HEK293 (cell line): ENCODE measurements at regions not wholly inside any gene's neighbourhood (a gene's known extent, or its start where the extent isn't known, plus 50 kb on each side); places are given as distances from the start of the nearest gene placed in this dataset.

Experiments used
- CTCF ChIA-PET: fragments of 350-600 bp; formaldehyde crosslinking; extraction: SDS; loops from one replicate; lab custom pipeline; 2021; ENCODE audit warnings: antibody characterized with exemption; lab: Yijun Ruan, JAX
- POLR2A ChIA-PET: fragments of 300-600 bp; formaldehyde crosslinking; extraction: SDS; loops from one replicate; lab custom pipeline; 2020; ENCODE audit warnings: antibody characterized with exemption, inconsistent platforms; lab: Yijun Ruan, JAX
- H3K27ac ChIP-seq: fragments of 200-500 bp; sonication (Bioruptor generic); 2 replicates; pipeline ENCODE4 v1.5.1; 2014; ENCODE audit warnings: low read depth, low read length, control low read depth, inconsistent platforms; ENCODE audit errors: extremely low read depth
- H3K36me3 ChIP-seq, 2 experiments: fragments of 200-500 bp in 1 of 2; sonication (Bioruptor generic) in 1 of 2; 1 replicate in 1 of 2; 2 replicates in 1 of 2; pipeline ENCODE4 v1.5.1; 2014 to 2017; ENCODE audit warnings: inconsistent platforms in 2 of 2, low read length in 2 of 2; ENCODE audit not compliant: control insufficient read depth in 2 of 2, insufficient read depth in 1 of 2
- H3K4me1 ChIP-seq: fragments of 200-500 bp; sonication (Bioruptor generic); 2 replicates; pipeline ENCODE4 v1.5.1; 2014; ENCODE audit warnings: mild to moderate bottlenecking, low read length, inconsistent platforms; ENCODE audit not compliant: control insufficient read depth, insufficient read depth
- H3K4me3 ChIP-seq: 2 replicates; pipeline ENCODE4 v1.5.1; 2011; ENCODE audit warnings: low read depth, mild to moderate bottlenecking, control low read depth, low read length, moderate library complexity
- H3K9me3 ChIP-seq: fragments of 200-500 bp; sonication (Bioruptor generic); 2 replicates; pipeline ENCODE4 v1.5.1; 2014; ENCODE audit warnings: low read depth, low read length, inconsistent platforms; ENCODE audit not compliant: control insufficient read depth, insufficient read depth
- FEZF1 ChIP-seq: fragments of 450-650 bp; formaldehyde crosslinking; IDR thresholded peaks from 2 replicates; pipeline ENCODE4 v1.5.1; 2016; ENCODE audit warnings: missing biosample characterization, missing genetic modification characterization
- RBAK ChIP-seq: fragments of 450-650 bp; formaldehyde crosslinking; IDR thresholded peaks from 2 replicates; pipeline ENCODE4 v1.5.1; 2016; ENCODE audit warnings: missing biosample characterization, missing genetic modification characterization
- SP2 ChIP-seq: fragments of 450-650 bp; formaldehyde crosslinking; IDR thresholded peaks from 2 replicates; pipeline ENCODE4 v1.5.1; 2016; ENCODE audit warnings: missing biosample characterization, missing genetic modification characterization
- ZBTB1 ChIP-seq: fragments of 450-650 bp; formaldehyde crosslinking; IDR thresholded peaks from 2 replicates; pipeline ENCODE4 v1.5.1; 2016; ENCODE audit warnings: missing biosample characterization, missing genetic modification characterization
- ZNF112 ChIP-seq: fragments of 450-650 bp; formaldehyde crosslinking; IDR thresholded peaks from 2 replicates; pipeline ENCODE4 v1.5.0; 2017; ENCODE audit warnings: missing biosample characterization, missing genetic modification characterization
- ZNF133 ChIP-seq: fragments of 450-650 bp; formaldehyde crosslinking; IDR thresholded peaks from 2 replicates; pipeline ENCODE4 v1.5.1; 2016; ENCODE audit warnings: missing biosample characterization, missing genetic modification characterization
- ZNF175 ChIP-seq: fragments of 450-650 bp; formaldehyde crosslinking; IDR thresholded peaks from 2 replicates; pipeline ENCODE4 v1.5.1; 2016; ENCODE audit warnings: missing biosample characterization, missing genetic modification characterization
- ZNF311 ChIP-seq: fragments of 450-650 bp; formaldehyde crosslinking; IDR thresholded peaks from 2 replicates; pipeline ENCODE4 v1.5.1; 2017; ENCODE audit warnings: missing biosample characterization, missing genetic modification characterization, borderline replicate concordance
- ZNF354C ChIP-seq: fragments of 450-650 bp; formaldehyde crosslinking; IDR thresholded peaks from 2 replicates; pipeline ENCODE4 v1.5.1; 2016; ENCODE audit warnings: missing biosample characterization, missing genetic modification characterization, low read depth, borderline replicate concordance
- ZNF404 ChIP-seq: fragments of 450-650 bp; formaldehyde crosslinking; IDR thresholded peaks from 2 replicates; pipeline ENCODE4 v1.5.1; 2017; ENCODE audit warnings: missing biosample characterization, missing genetic modification characterization
- ZNF423 ChIP-seq: fragments of 450-650 bp; formaldehyde crosslinking; IDR thresholded peaks from 2 replicates; pipeline ENCODE4 v1.5.1; 2016; ENCODE audit warnings: missing biosample characterization, missing genetic modification characterization
- ZNF510 ChIP-seq: fragments of 450-650 bp; formaldehyde crosslinking; IDR thresholded peaks from 2 replicates; pipeline ENCODE4 v1.5.1; 2018; ENCODE audit warnings: mild to moderate bottlenecking, missing genetic modification characterization, missing biosample characterization; ENCODE audit not compliant: insufficient replicate concordance
- ZNF747 ChIP-seq: fragments of 450-650 bp; formaldehyde crosslinking; IDR thresholded peaks from 2 replicates; pipeline ENCODE4 v1.5.1; 2016; ENCODE audit warnings: missing biosample characterization, missing genetic modification characterization
- TF ChIP-seq, protein P1 (sequence below): fragments of 450-650 bp; formaldehyde crosslinking; IDR thresholded peaks from 2 replicates; pipeline ENCODE4 v1.5.1; 2016; ENCODE audit warnings: missing biosample characterization, missing genetic modification characterization
- TF ChIP-seq, protein P2 (sequence below): fragments of 450-650 bp; formaldehyde crosslinking; IDR thresholded peaks from 2 replicates; pipeline ENCODE4 v1.5.0; 2017; ENCODE audit warnings: missing biosample characterization, missing genetic modification characterization, borderline replicate concordance
- TF ChIP-seq, protein P3 (sequence below): IDR thresholded peaks from 2 replicates; pipeline ENCODE4 v1.6.1; 2011; ENCODE audit warnings: mild to moderate bottlenecking, low read depth, low read length, borderline replicate concordance
- TF ChIP-seq, protein P4 (sequence below): fragments of 450-650 bp; formaldehyde crosslinking; IDR thresholded peaks from 2 replicates; pipeline ENCODE4 v1.5.1; 2017; ENCODE audit warnings: missing biosample characterization, missing genetic modification characterization
- TF ChIP-seq, protein P5 (sequence below): fragments of 450-650 bp; formaldehyde crosslinking; IDR thresholded peaks from 2 replicates; pipeline ENCODE4 v1.5.1; 2016; ENCODE audit warnings: missing biosample characterization, missing genetic modification characterization
- TF ChIP-seq, protein P6 (sequence below): fragments of 450-650 bp; formaldehyde crosslinking; IDR thresholded peaks from 2 replicates; pipeline ENCODE4 v1.5.1; 2016; ENCODE audit warnings: missing biosample characterization, missing genetic modification characterization
- TF ChIP-seq, protein P7 (sequence below): fragments of 450-650 bp; formaldehyde crosslinking; IDR thresholded peaks from 2 replicates; pipeline ENCODE4 v1.5.1; 2017; ENCODE audit warnings: missing biosample characterization, missing genetic modification characterization

DNA sequence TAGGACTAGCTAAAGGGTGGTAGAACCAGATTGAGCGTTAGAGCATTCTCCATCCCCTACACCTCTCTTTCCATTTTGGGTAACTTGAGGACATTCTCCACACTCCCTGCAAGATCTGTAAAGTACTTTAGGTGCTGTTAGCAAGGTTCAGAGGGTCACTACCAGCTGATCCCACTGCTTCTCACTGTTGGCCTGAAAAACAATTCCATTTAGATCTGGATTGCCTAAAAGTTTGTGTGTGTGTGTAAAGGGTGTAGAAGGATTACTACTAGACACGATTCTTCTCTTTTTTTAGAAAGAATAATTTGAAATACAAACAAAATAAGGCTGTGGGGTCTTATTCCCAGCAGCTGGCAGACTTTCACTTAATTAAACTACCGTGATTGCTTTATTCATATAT is 95.1 kb upstream of the TMEM178A start:
- no peak overlapping the region for H3K27ac ChIP-seq
- CTCF ChIA-PET, result interaction anchor here (0.7 to 1.5 kb wide), 2 partner anchors 23 to 193 kb away, joined by 3 read pairs; no protein-coding TSS in a partner anchor
- POLR2A ChIA-PET, result no interaction called here

DNA sequence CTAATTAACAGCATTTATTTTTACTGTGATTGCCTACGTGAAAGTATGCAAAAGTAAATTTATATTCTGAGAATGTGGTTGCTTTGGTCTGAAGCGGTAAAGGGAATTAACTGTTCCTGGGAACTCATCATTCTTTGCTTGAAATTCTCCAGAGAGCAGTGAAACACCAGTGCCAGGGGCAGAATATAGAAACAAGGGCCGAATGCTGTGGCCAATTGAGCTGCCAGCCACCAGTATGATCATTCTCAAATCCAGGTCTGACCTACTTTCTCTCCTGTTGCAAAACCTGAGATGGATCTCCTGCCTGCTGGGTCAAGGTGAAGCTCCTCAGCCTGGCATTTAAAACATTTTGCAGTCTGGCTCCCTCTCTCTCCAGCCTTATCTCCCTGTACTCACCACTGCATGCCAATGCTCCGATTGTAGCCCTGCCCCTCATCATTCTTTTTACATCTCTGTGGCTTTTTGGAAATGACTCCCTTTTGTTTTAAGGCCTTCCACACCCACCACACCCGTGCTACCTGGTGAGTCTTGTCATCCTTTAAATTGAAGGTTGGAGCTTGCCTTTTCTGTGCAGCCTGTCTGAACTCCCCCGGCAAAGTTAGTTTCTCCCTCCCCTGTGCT is 94.5 kb upstream of the TMEM178A start:
- ChIA-PET CTCF (no interaction called here), POLR2A (no interaction called here)
- Histone ChIP-seq H3K27ac (no peak overlapping the region), H3K36me3 (no peaks in the 10 kb centered on the region), H3K4me1 (no peaks in the 10 kb centered on the region), H3K4me3 (no peak overlapping the region), H3K9me3 (no peaks in the 10 kb centered on the region)
- TF ChIP-seq, protein P1, sequence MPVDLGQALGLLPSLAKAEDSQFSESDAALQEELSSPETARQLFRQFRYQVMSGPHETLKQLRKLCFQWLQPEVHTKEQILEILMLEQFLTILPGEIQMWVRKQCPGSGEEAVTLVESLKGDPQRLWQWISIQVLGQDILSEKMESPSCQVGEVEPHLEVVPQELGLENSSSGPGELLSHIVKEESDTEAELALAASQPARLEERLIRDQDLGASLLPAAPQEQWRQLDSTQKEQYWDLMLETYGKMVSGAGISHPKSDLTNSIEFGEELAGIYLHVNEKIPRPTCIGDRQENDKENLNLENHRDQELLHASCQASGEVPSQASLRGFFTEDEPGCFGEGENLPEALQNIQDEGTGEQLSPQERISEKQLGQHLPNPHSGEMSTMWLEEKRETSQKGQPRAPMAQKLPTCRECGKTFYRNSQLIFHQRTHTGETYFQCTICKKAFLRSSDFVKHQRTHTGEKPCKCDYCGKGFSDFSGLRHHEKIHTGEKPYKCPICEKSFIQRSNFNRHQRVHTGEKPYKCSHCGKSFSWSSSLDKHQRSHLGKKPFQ (tag by site-specific recombination), result no peak
- TF ChIP-seq ZNF112, result no peak
- TF ChIP-seq, protein P2, sequence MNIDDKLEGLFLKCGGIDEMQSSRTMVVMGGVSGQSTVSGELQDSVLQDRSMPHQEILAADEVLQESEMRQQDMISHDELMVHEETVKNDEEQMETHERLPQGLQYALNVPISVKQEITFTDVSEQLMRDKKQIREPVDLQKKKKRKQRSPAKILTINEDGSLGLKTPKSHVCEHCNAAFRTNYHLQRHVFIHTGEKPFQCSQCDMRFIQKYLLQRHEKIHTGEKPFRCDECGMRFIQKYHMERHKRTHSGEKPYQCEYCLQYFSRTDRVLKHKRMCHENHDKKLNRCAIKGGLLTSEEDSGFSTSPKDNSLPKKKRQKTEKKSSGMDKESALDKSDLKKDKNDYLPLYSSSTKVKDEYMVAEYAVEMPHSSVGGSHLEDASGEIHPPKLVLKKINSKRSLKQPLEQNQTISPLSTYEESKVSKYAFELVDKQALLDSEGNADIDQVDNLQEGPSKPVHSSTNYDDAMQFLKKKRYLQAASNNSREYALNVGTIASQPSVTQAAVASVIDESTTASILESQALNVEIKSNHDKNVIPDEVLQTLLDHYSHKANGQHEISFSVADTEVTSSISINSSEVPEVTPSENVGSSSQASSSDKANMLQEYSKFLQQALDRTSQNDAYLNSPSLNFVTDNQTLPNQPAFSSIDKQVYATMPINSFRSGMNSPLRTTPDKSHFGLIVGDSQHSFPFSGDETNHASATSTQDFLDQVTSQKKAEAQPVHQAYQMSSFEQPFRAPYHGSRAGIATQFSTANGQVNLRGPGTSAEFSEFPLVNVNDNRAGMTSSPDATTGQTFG (tag by site-specific recombination), result no peak
- TF ChIP-seq, protein P3, sequence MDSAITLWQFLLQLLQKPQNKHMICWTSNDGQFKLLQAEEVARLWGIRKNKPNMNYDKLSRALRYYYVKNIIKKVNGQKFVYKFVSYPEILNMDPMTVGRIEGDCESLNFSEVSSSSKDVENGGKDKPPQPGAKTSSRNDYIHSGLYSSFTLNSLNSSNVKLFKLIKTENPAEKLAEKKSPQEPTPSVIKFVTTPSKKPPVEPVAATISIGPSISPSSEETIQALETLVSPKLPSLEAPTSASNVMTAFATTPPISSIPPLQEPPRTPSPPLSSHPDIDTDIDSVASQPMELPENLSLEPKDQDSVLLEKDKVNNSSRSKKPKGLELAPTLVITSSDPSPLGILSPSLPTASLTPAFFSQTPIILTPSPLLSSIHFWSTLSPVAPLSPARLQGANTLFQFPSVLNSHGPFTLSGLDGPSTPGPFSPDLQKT, result no peak
- TF ChIP-seq, protein P4, sequence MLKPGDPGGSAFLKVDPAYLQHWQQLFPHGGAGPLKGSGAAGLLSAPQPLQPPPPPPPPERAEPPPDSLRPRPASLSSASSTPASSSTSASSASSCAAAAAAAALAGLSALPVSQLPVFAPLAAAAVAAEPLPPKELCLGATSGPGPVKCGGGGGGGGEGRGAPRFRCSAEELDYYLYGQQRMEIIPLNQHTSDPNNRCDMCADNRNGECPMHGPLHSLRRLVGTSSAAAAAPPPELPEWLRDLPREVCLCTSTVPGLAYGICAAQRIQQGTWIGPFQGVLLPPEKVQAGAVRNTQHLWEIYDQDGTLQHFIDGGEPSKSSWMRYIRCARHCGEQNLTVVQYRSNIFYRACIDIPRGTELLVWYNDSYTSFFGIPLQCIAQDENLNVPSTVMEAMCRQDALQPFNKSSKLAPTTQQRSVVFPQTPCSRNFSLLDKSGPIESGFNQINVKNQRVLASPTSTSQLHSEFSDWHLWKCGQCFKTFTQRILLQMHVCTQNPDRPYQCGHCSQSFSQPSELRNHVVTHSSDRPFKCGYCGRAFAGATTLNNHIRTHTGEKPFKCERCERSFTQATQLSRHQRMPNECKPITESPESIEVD, result no peak
- no peak for TF ChIP-seq ZNF311 (tag by site-specific recombination)

More for the DNA sequence above, 95.1 kb upstream of the TMEM178A start:
- no peaks in the 10 kb centered on the region for H3K9me3 ChIP-seq
- TF ChIP-seq ZBTB1 (tag by site-specific recombination) (no peak), ZNF404 (tag by site-specific recombination) (no peak), ZNF423 (tag by site-specific recombination) (no peak), SP2 (no peak), ZNF354C (tag by site-specific recombination) (no peak)
- TF ChIP-seq, protein P5, sequence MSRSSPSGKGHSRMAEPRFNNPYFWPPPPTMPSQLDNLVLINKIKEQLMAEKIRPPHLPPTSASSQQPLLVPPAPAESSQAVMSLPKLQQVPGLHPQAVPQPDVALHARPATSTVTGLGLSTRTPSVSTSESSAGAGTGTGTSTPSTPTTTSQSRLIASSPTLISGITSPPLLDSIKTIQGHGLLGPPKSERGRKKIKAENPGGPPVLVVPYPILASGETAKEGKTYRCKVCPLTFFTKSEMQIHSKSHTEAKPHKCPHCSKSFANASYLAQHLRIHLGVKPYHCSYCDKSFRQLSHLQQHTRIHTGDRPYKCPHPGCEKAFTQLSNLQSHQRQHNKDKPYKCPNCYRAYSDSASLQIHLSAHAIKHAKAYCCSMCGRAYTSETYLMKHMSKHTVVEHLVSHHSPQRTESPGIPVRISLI, result no peak
- no peaks in the 10 kb centered on the region for H3K36me3 ChIP-seq
- no peak overlapping the region for H3K4me3 ChIP-seq
- H3K4me1 ChIP-seq, result no peaks in the 10 kb centered on the region

DNA sequence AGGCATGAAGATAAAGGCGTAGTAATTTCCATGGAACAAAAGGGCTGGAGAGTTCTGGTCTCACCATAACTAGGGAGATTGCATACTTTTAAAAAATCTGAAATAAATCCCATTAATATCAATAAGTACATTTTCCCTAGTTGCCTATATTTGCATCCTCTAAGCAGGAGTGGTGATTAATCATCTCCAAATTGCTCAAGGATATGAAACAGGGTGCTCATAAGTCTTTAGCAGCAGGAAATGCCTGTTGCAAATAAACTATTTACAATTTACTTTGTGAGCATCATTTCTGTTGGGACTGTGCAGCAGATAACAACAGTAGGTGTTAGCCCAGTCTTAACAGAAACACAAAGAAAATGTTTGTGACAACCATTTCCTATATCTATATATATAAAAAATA is 92.4 kb upstream of the TMEM178A start:
- Histone ChIP-seq H3K27ac (no peak overlapping the region), H3K36me3 (no peaks in the 10 kb centered on the region), H3K4me1 (no peaks in the 10 kb centered on the region), H3K4me3 (no peak overlapping the region), H3K9me3 (no peaks in the 10 kb centered on the region)
- CTCF ChIA-PET, result no interaction called here
- POLR2A ChIA-PET, result interaction anchor here (0.6 kb wide), 2 partner anchors 123 to 156 kb away, joined by 3 read pairs; no protein-coding TSS in a partner anchor
- no peak for TF ChIP-seq ZNF747
- no peak for TF ChIP-seq ZNF133 (tag by site-specific recombination)
- TF ChIP-seq ZNF510, result no peak
- TF ChIP-seq, protein P6, sequence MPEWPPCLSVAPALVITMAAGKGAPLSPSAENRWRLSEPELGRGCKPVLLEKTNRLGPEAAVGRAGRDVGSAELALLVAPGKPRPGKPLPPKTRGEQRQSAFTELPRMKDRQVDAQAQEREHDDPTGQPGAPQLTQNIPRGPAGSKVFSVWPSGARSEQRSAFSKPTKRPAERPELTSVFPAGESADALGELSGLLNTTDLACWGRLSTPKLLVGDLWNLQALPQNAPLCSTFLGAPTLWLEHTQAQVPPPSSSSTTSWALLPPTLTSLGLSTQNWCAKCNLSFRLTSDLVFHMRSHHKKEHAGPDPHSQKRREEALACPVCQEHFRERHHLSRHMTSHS (tag by site-specific recombination), result no peak
- no peak for TF ChIP-seq FEZF1
- no peak for TF ChIP-seq ZNF175 (tag by site-specific recombination)
- no peak for TF ChIP-seq RBAK (tag by site-specific recombination)
- TF ChIP-seq, protein P7, sequence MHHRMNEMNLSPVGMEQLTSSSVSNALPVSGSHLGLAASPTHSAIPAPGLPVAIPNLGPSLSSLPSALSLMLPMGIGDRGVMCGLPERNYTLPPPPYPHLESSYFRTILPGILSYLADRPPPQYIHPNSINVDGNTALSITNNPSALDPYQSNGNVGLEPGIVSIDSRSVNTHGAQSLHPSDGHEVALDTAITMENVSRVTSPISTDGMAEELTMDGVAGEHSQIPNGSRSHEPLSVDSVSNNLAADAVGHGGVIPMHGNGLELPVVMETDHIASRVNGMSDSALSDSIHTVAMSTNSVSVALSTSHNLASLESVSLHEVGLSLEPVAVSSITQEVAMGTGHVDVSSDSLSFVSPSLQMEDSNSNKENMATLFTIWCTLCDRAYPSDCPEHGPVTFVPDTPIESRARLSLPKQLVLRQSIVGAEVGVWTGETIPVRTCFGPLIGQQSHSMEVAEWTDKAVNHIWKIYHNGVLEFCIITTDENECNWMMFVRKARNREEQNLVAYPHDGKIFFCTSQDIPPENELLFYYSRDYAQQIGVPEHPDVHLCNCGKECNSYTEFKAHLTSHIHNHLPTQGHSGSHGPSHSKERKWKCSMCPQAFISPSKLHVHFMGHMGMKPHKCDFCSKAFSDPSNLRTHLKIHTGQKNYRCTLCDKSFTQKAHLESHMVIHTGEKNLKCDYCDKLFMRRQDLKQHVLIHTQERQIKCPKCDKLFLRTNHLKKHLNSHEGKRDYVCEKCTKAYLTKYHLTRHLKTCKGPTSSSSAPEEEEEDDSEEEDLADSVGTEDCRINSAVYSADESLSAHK, result no peak
